GM23338 (cell line): ENCODE measurements at regions not wholly inside any gene's neighbourhood (a gene's known extent, or its start where the extent isn't known, plus 50 kb on each side); places are given as distances from the start of the nearest gene placed in this dataset.

ENCODE experiments used
- ATAC-seq: fragments of 200-7000 bp; cut with Tn5 transposase; 3 replicates; pipeline ENCODE4 v1.9.1; 2020
- DNase-seq: peaks from one replicate; pipeline ENCODE4 v3.0.0-alpha.2; 2015; ENCODE audit warnings: low spot score
- H2AFZ ChIP-seq: fragments of 200-600 bp; sonication (generic); 2 replicates; pipeline ENCODE4 v1.8.0; 2016; ENCODE audit warnings: antibody characterized with exemption, mild to moderate bottlenecking, moderate library complexity
- H3F3A ChIP-seq: fragments of 200-600 bp; sonication (generic); replicated peaks from 2 replicates; pipeline ENCODE4 v1.8.0; 2017; ENCODE audit warnings: antibody characterized with exemption, mixed run types, low read depth
- H3K27ac ChIP-seq: fragments of 200-600 bp; sonication (generic); 2 replicates; pipeline ENCODE4 v1.6.1; 2016; ENCODE audit warnings: low read depth
- H3K27me3 ChIP-seq: fragments of 200-600 bp; sonication (generic); 2 replicates; pipeline ENCODE4 v1.8.0; 2016; ENCODE audit warnings: mild to moderate bottlenecking, mixed run types, moderate library complexity; ENCODE audit not compliant: insufficient read depth
- H3K36me3 ChIP-seq: fragments of 200-600 bp; sonication (generic); 2 replicates; pipeline ENCODE4 v1.8.0; 2016; ENCODE audit warnings: mild to moderate bottlenecking; ENCODE audit not compliant: insufficient read depth
- H3K4me1 ChIP-seq: fragments of 200-600 bp; sonication (generic); 2 replicates; pipeline ENCODE4 v1.8.0; 2016; ENCODE audit warnings: mild to moderate bottlenecking, moderate library complexity; ENCODE audit not compliant: insufficient read depth
- H3K4me2 ChIP-seq: fragments of 200-600 bp; sonication (generic); 2 replicates; pipeline ENCODE4 v1.7.1; 2017; ENCODE audit warnings: mixed run types
- H3K4me3 ChIP-seq: fragments of 200-600 bp; sonication (generic); 2 replicates; pipeline ENCODE4 v1.6.1; 2016; ENCODE audit warnings: mixed run types
- H3K79me2 ChIP-seq: fragments of 200-600 bp; sonication (generic); replicated peaks from 2 replicates; pipeline ENCODE4 v1.8.0; 2017; ENCODE audit warnings: mild to moderate bottlenecking; ENCODE audit not compliant: insufficient read depth
- H3K9me2 ChIP-seq: fragments of 200-600 bp; sonication (generic); 2 replicates; pipeline ENCODE4 v1.8.0; 2017; ENCODE audit not compliant: insufficient read depth
- H4K20me1 ChIP-seq: fragments of 200-600 bp; sonication (generic); replicated peaks from 2 replicates; pipeline ENCODE4 v1.8.0; 2017; ENCODE audit warnings: mild to moderate bottlenecking; ENCODE audit not compliant: insufficient read depth
- H3K27ac Mint-ChIP-seq: 2 replicates; pipeline ENCODE4 v1.8.0; 2020; ENCODE audit warnings: inconsistent platforms, mild to moderate bottlenecking, moderate library complexity, mixed read lengths
- H3K27me3 Mint-ChIP-seq: 3 replicates; pipeline ENCODE4 v1.8.0; 2022; ENCODE audit warnings: low read depth, mild to moderate bottlenecking, moderate library complexity, mixed read lengths, inconsistent platforms; ENCODE audit not compliant: insufficient read depth, poor library complexity
- H3K36me3 Mint-ChIP-seq: 3 replicates; pipeline ENCODE4 v1.8.0; 2021; ENCODE audit warnings: low read depth, mild to moderate bottlenecking, inconsistent platforms, moderate library complexity, mixed read lengths
- H3K4me1 Mint-ChIP-seq: 3 replicates; pipeline ENCODE4 v1.8.0; 2020; ENCODE audit warnings: mild to moderate bottlenecking, inconsistent platforms, mixed read lengths
- H3K4me3 Mint-ChIP-seq: 3 replicates; pipeline ENCODE4 v1.8.0; 2021; ENCODE audit warnings: moderate library complexity, mild to moderate bottlenecking, inconsistent platforms, mixed read lengths
- H3K9me3 Mint-ChIP-seq: 3 replicates; pipeline ENCODE4 v1.8.0; 2020; ENCODE audit warnings: moderate library complexity, mild to moderate bottlenecking, inconsistent platforms, mixed read lengths
- CREB1 ChIP-seq: fragments of 250-450 bp; sonication (Bioruptor Pico); IDR thresholded peaks from 2 replicates; pipeline ENCODE4 v1.5.0; 2020; ENCODE audit warnings: low read depth, mild to moderate bottlenecking, moderate library complexity
- ETS1 ChIP-seq: IDR thresholded peaks from 2 replicates; pipeline ENCODE4 v1.6.1; 2016; ENCODE audit warnings: antibody characterized with exemption
- EZH2 ChIP-seq: fragments of 200-600 bp; sonication (generic); IDR thresholded peaks from one replicate; pipeline ENCODE4 v1.8.0; 2017; ENCODE audit warnings: antibody characterized with exemption, mild to moderate bottlenecking, low read depth; ENCODE audit not compliant: unreplicated experiment
- EZH2phosphoT487 ChIP-seq: fragments of 200-600 bp; sonication (generic); IDR thresholded peaks from one replicate; pipeline ENCODE4 v1.8.1; 2018; ENCODE audit warnings: antibody characterized with exemption; ENCODE audit not compliant: unreplicated experiment
- NANOG ChIP-seq: IDR thresholded peaks from 2 replicates; pipeline ENCODE4 v1.6.1; 2016; ENCODE audit warnings: antibody characterized with exemption, borderline replicate concordance
- POLR2AphosphoS5 ChIP-seq: IDR thresholded peaks from 2 replicates; pipeline ENCODE4 v1.6.1; 2016; ENCODE audit warnings: antibody characterized with exemption, low read depth
- STAT1 ChIP-seq: IDR thresholded peaks from one replicate; pipeline ENCODE4 v1.6.1; 2016; ENCODE audit warnings: antibody characterized with exemption; ENCODE audit not compliant: unreplicated experiment
- TF ChIP-seq, protein P1 (sequence below): IDR thresholded peaks from one replicate; pipeline ENCODE4 v1.6.1; 2018; ENCODE audit warnings: antibody characterized with exemption; ENCODE audit not compliant: unreplicated experiment
- TF ChIP-seq, protein P2 (sequence below): fragments of 250-450 bp; sonication (Bioruptor Pico); IDR thresholded peaks from 2 replicates; pipeline ENCODE4 v1.5.0; 2020; ENCODE audit warnings: mild to moderate bottlenecking, moderate library complexity

DNA sequence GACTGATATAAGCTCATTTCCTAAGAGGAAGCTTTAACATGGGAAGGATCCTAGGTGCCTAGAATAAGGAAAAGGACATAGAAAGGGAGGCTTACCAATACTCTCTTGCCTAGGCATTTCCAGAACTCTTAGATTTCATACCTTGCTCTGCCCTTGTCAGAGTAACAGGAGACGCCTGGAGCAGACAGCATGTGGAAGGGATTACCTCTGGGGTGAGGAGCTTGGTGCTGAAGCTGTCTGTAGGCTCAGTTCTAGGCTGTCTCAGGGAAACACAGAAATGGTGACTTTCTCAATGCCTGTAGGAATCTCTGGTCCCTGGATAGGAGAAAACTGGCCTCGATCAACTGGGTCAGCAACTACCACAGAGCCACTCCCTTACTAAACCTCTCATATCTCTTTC is 150.0 kb downstream of the SLC4A3 start:
- Histone ChIP-seq H3K79me2 (no peaks in the 10 kb centered on the region), H3K9me2 (no peaks in the 10 kb centered on the region), H3K4me1 (no peaks in the 10 kb centered on the region), H3K4me2 (no peak overlapping the region), H2AFZ (peak overlapping the region; percentile 89), H3F3A (no peaks in the 10 kb centered on the region), H3K4me3 (no peak overlapping the region), H4K20me1 (no peaks in the 10 kb centered on the region), H3K27me3 (no peaks in the 10 kb centered on the region), H3K27ac (no peak overlapping the region), H3K36me3 (no peaks in the 10 kb centered on the region)
- ATAC-seq (peak; percentile 54), DNase-seq (no peak)
- no peak overlapping the region for H3K4me3 Mint-ChIP-seq
- H3K27me3 Mint-ChIP-seq, result peaks cover 2% of the 10 kb centered on the region
- H3K9me3 Mint-ChIP-seq, result no peaks in the 10 kb centered on the region
- H3K36me3 Mint-ChIP-seq, result no peaks in the 10 kb centered on the region
- no peak overlapping the region for H3K27ac Mint-ChIP-seq
- no peaks in the 10 kb centered on the region for H3K4me1 Mint-ChIP-seq
- TF ChIP-seq STAT1 (no peak), NANOG (no peak), EZH2 (no peak), ETS1 (no peak), EZH2phosphoT487 (no peak), CREB1 (no peak), POLR2AphosphoS5 (no peak)
- TF ChIP-seq, protein P1, sequence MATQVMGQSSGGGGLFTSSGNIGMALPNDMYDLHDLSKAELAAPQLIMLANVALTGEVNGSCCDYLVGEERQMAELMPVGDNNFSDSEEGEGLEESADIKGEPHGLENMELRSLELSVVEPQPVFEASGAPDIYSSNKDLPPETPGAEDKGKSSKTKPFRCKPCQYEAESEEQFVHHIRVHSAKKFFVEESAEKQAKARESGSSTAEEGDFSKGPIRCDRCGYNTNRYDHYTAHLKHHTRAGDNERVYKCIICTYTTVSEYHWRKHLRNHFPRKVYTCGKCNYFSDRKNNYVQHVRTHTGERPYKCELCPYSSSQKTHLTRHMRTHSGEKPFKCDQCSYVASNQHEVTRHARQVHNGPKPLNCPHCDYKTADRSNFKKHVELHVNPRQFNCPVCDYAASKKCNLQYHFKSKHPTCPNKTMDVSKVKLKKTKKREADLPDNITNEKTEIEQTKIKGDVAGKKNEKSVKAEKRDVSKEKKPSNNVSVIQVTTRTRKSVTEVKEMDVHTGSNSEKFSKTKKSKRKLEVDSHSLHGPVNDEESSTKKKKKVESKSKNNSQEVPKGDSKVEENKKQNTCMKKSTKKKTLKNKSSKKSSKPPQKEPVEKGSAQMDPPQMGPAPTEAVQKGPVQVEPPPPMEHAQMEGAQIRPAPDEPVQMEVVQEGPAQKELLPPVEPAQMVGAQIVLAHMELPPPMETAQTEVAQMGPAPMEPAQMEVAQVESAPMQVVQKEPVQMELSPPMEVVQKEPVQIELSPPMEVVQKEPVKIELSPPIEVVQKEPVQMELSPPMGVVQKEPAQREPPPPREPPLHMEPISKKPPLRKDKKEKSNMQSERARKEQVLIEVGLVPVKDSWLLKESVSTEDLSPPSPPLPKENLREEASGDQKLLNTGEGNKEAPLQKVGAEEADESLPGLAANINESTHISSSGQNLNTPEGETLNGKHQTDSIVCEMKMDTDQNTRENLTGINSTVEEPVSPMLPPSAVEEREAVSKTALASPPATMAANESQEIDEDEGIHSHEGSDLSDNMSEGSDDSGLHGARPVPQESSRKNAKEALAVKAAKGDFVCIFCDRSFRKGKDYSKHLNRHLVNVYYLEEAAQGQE, result no peak
- TF ChIP-seq, protein P2, sequence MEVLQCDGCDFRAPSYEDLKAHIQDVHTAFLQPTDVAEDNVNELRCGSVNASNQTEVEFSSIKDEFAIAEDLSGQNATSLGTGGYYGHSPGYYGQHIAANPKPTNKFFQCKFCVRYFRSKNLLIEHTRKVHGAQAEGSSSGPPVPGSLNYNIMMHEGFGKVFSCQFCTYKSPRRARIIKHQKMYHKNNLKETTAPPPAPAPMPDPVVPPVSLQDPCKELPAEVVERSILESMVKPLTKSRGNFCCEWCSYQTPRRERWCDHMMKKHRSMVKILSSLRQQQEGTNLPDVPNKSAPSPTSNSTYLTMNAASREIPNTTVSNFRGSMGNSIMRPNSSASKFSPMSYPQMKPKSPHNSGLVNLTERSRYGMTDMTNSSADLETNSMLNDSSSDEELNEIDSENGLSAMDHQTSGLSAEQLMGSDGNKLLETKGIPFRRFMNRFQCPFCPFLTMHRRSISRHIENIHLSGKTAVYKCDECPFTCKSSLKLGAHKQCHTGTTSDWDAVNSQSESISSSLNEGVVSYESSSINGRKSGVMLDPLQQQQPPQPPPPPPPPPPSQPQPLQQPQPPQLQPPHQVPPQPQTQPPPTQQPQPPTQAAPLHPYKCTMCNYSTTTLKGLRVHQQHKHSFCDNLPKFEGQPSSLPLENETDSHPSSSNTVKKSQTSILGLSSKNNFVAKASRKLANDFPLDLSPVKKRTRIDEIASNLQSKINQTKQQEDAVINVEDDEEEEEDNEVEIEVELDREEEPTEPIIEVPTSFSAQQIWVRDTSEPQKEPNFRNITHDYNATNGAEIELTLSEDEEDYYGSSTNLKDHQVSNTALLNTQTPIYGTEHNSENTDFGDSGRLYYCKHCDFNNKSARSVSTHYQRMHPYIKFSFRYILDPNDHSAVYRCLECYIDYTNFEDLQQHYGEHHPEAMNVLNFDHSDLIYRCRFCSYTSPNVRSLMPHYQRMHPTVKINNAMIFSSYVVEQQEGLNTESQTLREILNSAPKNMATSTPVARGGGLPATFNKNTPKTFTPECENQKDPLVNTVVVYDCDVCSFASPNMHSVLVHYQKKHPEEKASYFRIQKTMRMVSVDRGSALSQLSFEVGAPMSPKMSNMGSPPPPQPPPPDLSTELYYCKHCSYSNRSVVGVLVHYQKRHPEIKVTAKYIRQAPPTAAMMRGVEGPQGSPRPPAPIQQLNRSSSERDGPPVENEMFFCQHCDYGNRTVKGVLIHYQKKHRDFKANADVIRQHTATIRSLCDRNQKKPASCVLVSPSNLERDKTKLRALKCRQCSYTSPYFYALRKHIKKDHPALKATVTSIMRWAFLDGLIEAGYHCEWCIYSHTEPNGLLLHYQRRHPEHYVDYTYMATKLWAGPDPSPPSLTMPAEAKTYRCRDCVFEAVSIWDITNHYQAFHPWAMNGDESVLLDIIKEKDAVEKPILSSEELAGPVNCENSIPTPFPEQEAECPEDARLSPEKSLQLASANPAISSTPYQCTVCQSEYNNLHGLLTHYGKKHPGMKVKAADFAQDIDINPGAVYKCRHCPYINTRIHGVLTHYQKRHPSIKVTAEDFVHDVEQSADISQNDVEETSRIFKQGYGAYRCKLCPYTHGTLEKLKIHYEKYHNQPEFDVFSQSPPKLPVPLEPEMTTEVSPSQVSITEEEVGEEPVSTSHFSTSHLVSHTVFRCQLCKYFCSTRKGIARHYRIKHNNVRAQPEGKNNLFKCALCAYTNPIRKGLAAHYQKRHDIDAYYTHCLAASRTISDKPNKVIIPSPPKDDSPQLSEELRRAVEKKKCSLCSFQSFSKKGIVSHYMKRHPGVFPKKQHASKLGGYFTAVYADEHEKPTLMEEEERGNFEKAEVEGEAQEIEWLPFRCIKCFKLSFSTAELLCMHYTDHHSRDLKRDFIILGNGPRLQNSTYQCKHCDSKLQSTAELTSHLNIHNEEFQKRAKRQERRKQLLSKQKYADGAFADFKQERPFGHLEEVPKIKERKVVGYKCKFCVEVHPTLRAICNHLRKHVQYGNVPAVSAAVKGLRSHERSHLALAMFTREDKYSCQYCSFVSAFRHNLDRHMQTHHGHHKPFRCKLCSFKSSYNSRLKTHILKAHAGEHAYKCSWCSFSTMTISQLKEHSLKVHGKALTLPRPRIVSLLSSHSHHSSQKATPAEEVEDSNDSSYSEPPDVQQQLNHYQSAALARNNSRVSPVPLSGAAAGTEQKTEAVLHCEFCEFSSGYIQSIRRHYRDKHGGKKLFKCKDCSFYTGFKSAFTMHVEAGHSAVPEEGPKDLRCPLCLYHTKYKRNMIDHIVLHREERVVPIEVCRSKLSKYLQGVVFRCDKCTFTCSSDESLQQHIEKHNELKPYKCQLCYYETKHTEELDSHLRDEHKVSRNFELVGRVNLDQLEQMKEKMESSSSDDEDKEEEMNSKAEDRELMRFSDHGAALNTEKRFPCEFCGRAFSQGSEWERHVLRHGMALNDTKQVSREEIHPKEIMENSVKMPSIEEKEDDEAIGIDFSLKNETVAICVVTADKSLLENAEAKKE (CRISPR knock-in tag), result no peak
